CD14-positive monocyte (primary cell): ENCODE measurements at regions not wholly inside any gene's neighbourhood (a gene's known extent, or its start where the extent isn't known, plus 50 kb on each side); places are given as distances from the start of the nearest gene placed in this dataset.

Experiments
- DNase-seq, 3 donors: peaks; one replicate each; pipeline ENCODE4 v3.0.0-alpha.2; 2011 to 2022
- H2AFZ ChIP-seq: 2 replicates; pipeline ENCODE4 v1.6.0; 2012; ENCODE audit warnings: mild to moderate bottlenecking, low read depth, low read length, inconsistent platforms; ENCODE audit not compliant: insufficient read depth, poor library complexity, severe bottlenecking
- H3K27ac ChIP-seq, 2 donors: 1 replicate in 1 of 2; 2 replicates in 1 of 2; pipeline ENCODE4 v1.5.1; 2012 to 2013; ENCODE audit warnings: low read length in 2 of 2, control low read depth in 1 of 2, inconsistent platforms in 1 of 2, low read depth in 1 of 2, mild to moderate bottlenecking in 1 of 2
- H3K27me3 ChIP-seq, 2 donors: one replicate each; pipeline versions ENCODE4 v1.6.0 to v1.6.1; 2011 to 2013; ENCODE audit warnings: low read length in 2 of 2; ENCODE audit not compliant: control insufficient read depth in 2 of 2, insufficient read depth in 2 of 2
- H3K36me3 ChIP-seq, 2 donors: replicated peaks in 1 of 2; 1 replicate in 1 of 2; 2 replicates in 1 of 2; pipeline versions ENCODE4 v1.5.1 to v1.6.1; 2012 to 2013; ENCODE audit warnings: low read length in 2 of 2, control low read depth in 1 of 2, inconsistent platforms in 1 of 2, mild to moderate bottlenecking in 1 of 2; ENCODE audit not compliant: insufficient read depth in 2 of 2, control insufficient read depth in 1 of 2
- H3K4me1 ChIP-seq, 2 donors: 1 replicate in 1 of 2; 2 replicates in 1 of 2; pipeline versions ENCODE4 v1.5.1 to v1.6.1; 2012 to 2013; ENCODE audit warnings: low read length in 2 of 2, control low read depth in 1 of 2, inconsistent platforms in 1 of 2, mild to moderate bottlenecking in 1 of 2, moderate library complexity in 1 of 2; ENCODE audit not compliant: insufficient read depth in 2 of 2, control insufficient read depth in 1 of 2
- H3K4me2 ChIP-seq: replicated peaks from 2 replicates; pipeline ENCODE3; 2012; ENCODE audit warnings: low read length, moderate library complexity, mild to moderate bottlenecking; ENCODE audit not compliant: poor library complexity, severe bottlenecking; ENCODE audit errors: extremely low read depth
- H3K4me3 ChIP-seq, 3 experiments: fragments of 200-600 bp in 1 of 3; sonication (generic) in 1 of 3; replicated peaks in 1 of 3; 1 replicate in 2 of 3; 2 replicates in 1 of 3; pipeline ENCODE4 v1.5.1; 2011 to 2013; ENCODE audit warnings: low read length in 3 of 3, mild to moderate bottlenecking in 3 of 3, control low read depth in 2 of 3, low read depth in 2 of 3, inconsistent platforms in 1 of 3, moderate library complexity in 1 of 3
- H3K79me2 ChIP-seq: 2 replicates; pipeline ENCODE4 v1.6.0; 2012; ENCODE audit warnings: mild to moderate bottlenecking, control low read depth, inconsistent platforms, low read length, moderate library complexity; ENCODE audit not compliant: insufficient read depth
- H3K9ac ChIP-seq: 2 replicates; pipeline ENCODE4 v1.6.0; 2017; ENCODE audit warnings: low read length, mild to moderate bottlenecking; ENCODE audit not compliant: insufficient read depth, poor library complexity, severe bottlenecking
- H3K9me3 ChIP-seq, 2 donors: replicated peaks in 1 of 2; 1 replicate in 1 of 2; 2 replicates in 1 of 2; pipeline versions ENCODE4 v1.5.1 to v1.6.1; 2012 to 2013; ENCODE audit warnings: low read length in 2 of 2, control low read depth in 1 of 2; ENCODE audit not compliant: control insufficient read depth in 1 of 2, insufficient read depth in 1 of 2
- H4K20me1 ChIP-seq: 2 replicates; pipeline ENCODE4 v1.6.0; 2012; ENCODE audit warnings: mild to moderate bottlenecking, low read length, control low read depth, moderate library complexity; ENCODE audit not compliant: insufficient read depth
- H3K27ac Mint-ChIP-seq, 7 donors: one replicate each; pipeline ENCODE4 v1.8.0; 2020; ENCODE audit warnings: mild to moderate bottlenecking in 7 of 7, mixed read lengths in 7 of 7, moderate library complexity in 6 of 7, inconsistent platforms in 2 of 7
- H3K27me3 Mint-ChIP-seq, 3 donors: one replicate each; pipeline ENCODE4 v1.8.0; 2021 to 2022; ENCODE audit warnings: low read depth in 3 of 3, mild to moderate bottlenecking in 3 of 3, mixed read lengths in 3 of 3, moderate library complexity in 3 of 3, inconsistent platforms in 1 of 3
- H3K36me3 Mint-ChIP-seq, 2 donors: one replicate each; pipeline ENCODE4 v1.8.0; 2020; ENCODE audit warnings: mixed read lengths in 2 of 2, inconsistent platforms in 1 of 2, mild to moderate bottlenecking in 1 of 2
- H3K4me1 Mint-ChIP-seq: one replicate; pipeline ENCODE4 v1.8.0; 2020; ENCODE audit warnings: mild to moderate bottlenecking, mixed read lengths
- H3K4me3 Mint-ChIP-seq, 2 donors: one replicate each; pipeline ENCODE4 v1.8.0; 2020; ENCODE audit warnings: mild to moderate bottlenecking in 2 of 2, mixed read lengths in 2 of 2, moderate library complexity in 1 of 2
- H3K9me3 Mint-ChIP-seq, 7 donors: one replicate each; pipeline ENCODE4 v1.8.0; 2020 to 2022; ENCODE audit warnings: mixed read lengths in 7 of 7, mild to moderate bottlenecking in 6 of 7, moderate library complexity in 6 of 7, inconsistent platforms in 2 of 7
- CTCF ChIP-seq: fragments of 200-600 bp; IDR thresholded peaks from one replicate; pipeline ENCODE4 v1.8.0; 2022; ENCODE audit warnings: antibody characterized with exemption, mild to moderate bottlenecking
- WGBS: methylation state at CpG from one replicate; pipeline ENCODE4 v1.1.5; 2013; ENCODE audit warnings: missing lambda C conversion rate; ENCODE audit not compliant: insufficient coverage; 5-methylcytosine and 5-hydroxymethylcytosine counted together
- intact Hi-C, 2 donors: fragments of 100-400 bp; cut with micrococcal nuclease; formaldehyde crosslinking; loops; one replicate each; pipeline versions ENCODE4 v1.15.0 to v1.15.1; 2023

GRCh38 chr7:156238366-156239133 lies 402.0 kb upstream of the RNF32 start:
- Histone ChIP-seq H3K4me3 (no peak overlapping the region), H3K79me2 (no peaks in the 10 kb centered on the region), H3K4me2 (no peak overlapping the region), H3K36me3 (no peaks in the 10 kb centered on the region), H3K4me1 (no peaks in the 10 kb centered on the region), H3K27me3 (no peaks in the 10 kb centered on the region), H3K9ac (no peak overlapping the region), H3K27ac (no peak overlapping the region), H4K20me1 (no peaks in the 10 kb centered on the region), H2AFZ (no peak overlapping the region), H3K9me3 (no peaks in the 10 kb centered on the region)
- WGBS = 94% methylated on average over 18 of the region's 19 CpGs
- Mint-ChIP-seq H3K36me3 (no peaks in the 10 kb centered on the region), H3K27ac (no peak overlapping the region), H3K9me3 (peaks cover 0 to 3% (median 0%) of the 10 kb centered on the region in 7 donors), H3K27me3 (peaks cover 0 to 5% (median 2%) of the 10 kb centered on the region in 3 donors), H3K4me3 (no peak overlapping the region), H3K4me1 (no peaks in the 10 kb centered on the region)
- DNase-seq = no peak
- no peak for TF ChIP-seq CTCF
- intact Hi-C loops = no loop called here

- 97% methylated on average over 6 of the region's 6 CpGs for WGBS
- no peaks in the 10 kb centered on the region for H3K36me3 Mint-ChIP-seq
These were observed 403.0 kb upstream of the RNF32 start for GRCh38 chr7:156237614-156238013.

More at GRCh38 chr7:156237614-156238013, 403.0 kb upstream of the RNF32 start:
- Histone ChIP-seq H3K79me2 (no peaks in the 10 kb centered on the region), H4K20me1 (no peaks in the 10 kb centered on the region), H3K4me1 (no peaks in the 10 kb centered on the region), H3K4me2 (no peak overlapping the region), H3K27ac (no peak overlapping the region), H2AFZ (no peak overlapping the region), H3K9ac (no peak overlapping the region), H3K9me3 (no peaks in the 10 kb centered on the region), H3K27me3 (no peaks in the 10 kb centered on the region), H3K36me3 (no peaks in the 10 kb centered on the region), H3K4me3 (no peak overlapping the region)
- Mint-ChIP-seq H3K4me1 (no peaks in the 10 kb centered on the region), H3K4me3 (no peak overlapping the region), H3K27ac (no peak overlapping the region), H3K27me3 (peaks cover 0 to 1% (median 0%) of the 10 kb centered on the region in 3 donors), H3K9me3 (peaks cover 0 to 3% (median 0%) of the 10 kb centered on the region in 7 donors)
- no peak for DNase-seq
- TF ChIP-seq CTCF = no peak
- intact Hi-C loops = no loop called here
